SK-N-SH treated with all-trans-retinoic acid at 6 μM for 48 hours (cell line): ENCODE measurements at regions not wholly inside any gene's neighbourhood (a gene's known extent, or its start where the extent isn't known, plus 50 kb on each side); places are given as distances from the start of the nearest gene placed in this dataset.

Source experiments
- ATAC-seq: fragments of 200-7000 bp; cut with Tn5 transposase; 3 replicates; pipeline ENCODE4 v1.9.1; 2020; ENCODE audit warnings: mild to moderate bottlenecking, moderate library complexity
- BACH2 ChIP-seq: fragments of 250-450 bp; sonication (Bioruptor Pico); IDR thresholded peaks from 2 replicates; pipeline ENCODE4 v1.9.0; 2021; ENCODE audit warnings: mild to moderate bottlenecking, borderline replicate concordance
- CSDC2 ChIP-seq: fragments of 250-450 bp; sonication (Bioruptor Pico); IDR thresholded peaks from 2 replicates; pipeline ENCODE4 v1.5.0; 2020; ENCODE audit warnings: mild to moderate bottlenecking, moderate library complexity
- ESRRG ChIP-seq: fragments of 250-450 bp; sonication (Bioruptor Pico); IDR thresholded peaks from 2 replicates; pipeline ENCODE4 v1.6.1; 2021; ENCODE audit warnings: mild to moderate bottlenecking
- ISL1 ChIP-seq: fragments of 250-450 bp; sonication (Bioruptor Pico); IDR thresholded peaks from 2 replicates; pipeline ENCODE4 v2.1.2; 2022; ENCODE audit warnings: mild to moderate bottlenecking, moderate library complexity
- OSR1 ChIP-seq: fragments of 250-450 bp; sonication (Bioruptor Pico); IDR thresholded peaks from 2 replicates; pipeline ENCODE4 v1.8.0; 2022; ENCODE audit warnings: moderate library complexity, mild to moderate bottlenecking, inconsistent platforms
- PATZ1 ChIP-seq: fragments of 250-450 bp; sonication (Bioruptor Pico); IDR thresholded peaks from 2 replicates; pipeline ENCODE4 v1.8.0; 2020; ENCODE audit warnings: mild to moderate bottlenecking, moderate library complexity, borderline replicate concordance
- POU6F1 ChIP-seq: fragments of 250-450 bp; sonication (Bioruptor Pico); IDR thresholded peaks from 2 replicates; pipeline ENCODE4 v1.8.0; 2021; ENCODE audit warnings: low read depth, mild to moderate bottlenecking, moderate library complexity, borderline replicate concordance
- PPARA ChIP-seq: fragments of 250-450 bp; sonication (Bioruptor Pico); IDR thresholded peaks from 2 replicates; pipeline ENCODE4 v1.5.0; 2020; ENCODE audit warnings: mild to moderate bottlenecking, borderline replicate concordance
- RARB ChIP-seq: fragments of 250-450 bp; sonication (Bioruptor Pico); IDR thresholded peaks from 2 replicates; pipeline ENCODE4 v1.8.0; 2021; ENCODE audit warnings: mild to moderate bottlenecking, moderate library complexity
- SNAI2 ChIP-seq: fragments of 250-450 bp; sonication (Bioruptor Pico); IDR thresholded peaks from 2 replicates; pipeline ENCODE4 v1.5.0; 2020; ENCODE audit warnings: mild to moderate bottlenecking, moderate library complexity
- TCF4 ChIP-seq: fragments of 250-450 bp; sonication (Bioruptor Pico); IDR thresholded peaks from 2 replicates; pipeline ENCODE4 v1.8.0; 2021; ENCODE audit warnings: mild to moderate bottlenecking, moderate library complexity, borderline replicate concordance
- TOX ChIP-seq: fragments of 250-450 bp; sonication (Bioruptor Pico); IDR thresholded peaks from 2 replicates; pipeline ENCODE4 v1.8.0; 2021; ENCODE audit warnings: mild to moderate bottlenecking, moderate library complexity, borderline replicate concordance
- TSHZ2 ChIP-seq: fragments of 250-450 bp; sonication (Bioruptor Pico); IDR thresholded peaks from 2 replicates; pipeline ENCODE4 v1.5.0; 2020; ENCODE audit warnings: mild to moderate bottlenecking, moderate library complexity
- ZFP3 ChIP-seq: fragments of 250-450 bp; sonication (Bioruptor Pico); IDR thresholded peaks from 2 replicates; pipeline ENCODE4 v1.5.0; 2020; ENCODE audit warnings: mild to moderate bottlenecking, moderate library complexity
- ZFP30 ChIP-seq: fragments of 450-650 bp; formaldehyde crosslinking; IDR thresholded peaks from 2 replicates; pipeline ENCODE4 v1.5.0; 2022; ENCODE audit warnings: mild to moderate bottlenecking, moderate library complexity
- ZNF565 ChIP-seq: fragments of 450-650 bp; formaldehyde crosslinking; conservative IDR thresholded peaks from 2 replicates; pipeline ENCODE4 v1.5.0; 2020; ENCODE audit warnings: low read depth, mild to moderate bottlenecking, moderate library complexity
- ZNF70 ChIP-seq: fragments of 450-650 bp; formaldehyde crosslinking; IDR thresholded peaks from 2 replicates; pipeline ENCODE4 v1.5.0; 2020; ENCODE audit warnings: mild to moderate bottlenecking, moderate library complexity
- ZNF8 ChIP-seq: fragments of 450-650 bp; formaldehyde crosslinking; IDR thresholded peaks from 2 replicates; pipeline ENCODE4 v1.5.0; 2020; ENCODE audit warnings: mild to moderate bottlenecking, moderate library complexity
- TF ChIP-seq, protein P1 (sequence below): fragments of 250-450 bp; sonication (Bioruptor Pico); IDR thresholded peaks from 2 replicates; pipeline ENCODE4 v1.5.1; 2021; ENCODE audit warnings: mild to moderate bottlenecking, moderate library complexity
- TF ChIP-seq, protein P2 (sequence below): fragments of 250-450 bp; sonication (Bioruptor Pico); IDR thresholded peaks from 2 replicates; pipeline ENCODE4 v1.5.1; 2020; ENCODE audit warnings: low read depth, mild to moderate bottlenecking, moderate library complexity

DNA sequence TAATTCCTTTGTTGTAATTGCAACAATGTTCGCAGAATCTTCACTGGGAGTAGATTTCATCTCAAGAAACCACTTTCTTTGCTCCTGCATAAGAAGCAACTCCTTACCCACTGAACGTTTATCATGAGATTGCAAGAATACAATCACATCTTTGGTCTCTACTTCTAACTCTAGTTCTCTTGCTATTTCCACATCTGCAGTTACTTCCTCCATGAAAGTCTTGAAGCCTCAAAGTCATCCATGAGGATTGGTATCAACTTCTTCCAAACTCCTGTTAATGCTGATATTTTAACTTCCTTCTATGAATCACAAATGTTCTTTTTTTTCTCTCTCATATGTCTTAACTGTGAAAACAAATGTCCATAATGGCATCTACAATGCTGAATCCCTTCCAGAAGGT, 118.6 kb upstream of the RAB4A start:
- ATAC-seq: no peak
- TF ChIP-seq RARB (CRISPR knock-in tag) (no peak), ZNF565 (no peak), TOX (CRISPR knock-in tag) (no peak), SNAI2 (CRISPR knock-in tag) (no peak), CSDC2 (CRISPR knock-in tag) (no peak), POU6F1 (no peak), ZFP30 (CRISPR knock-in tag) (no peak), PATZ1 (no peak), TSHZ2 (CRISPR knock-in tag) (no peak), BACH2 (no peak), OSR1 (CRISPR knock-in tag) (no peak), ZNF8 (CRISPR knock-in tag) (no peak), ISL1 (CRISPR knock-in tag) (no peak), TCF4 (CRISPR knock-in tag) (no peak), ZNF70 (CRISPR knock-in tag) (no peak)
- TF ChIP-seq, protein P1, sequence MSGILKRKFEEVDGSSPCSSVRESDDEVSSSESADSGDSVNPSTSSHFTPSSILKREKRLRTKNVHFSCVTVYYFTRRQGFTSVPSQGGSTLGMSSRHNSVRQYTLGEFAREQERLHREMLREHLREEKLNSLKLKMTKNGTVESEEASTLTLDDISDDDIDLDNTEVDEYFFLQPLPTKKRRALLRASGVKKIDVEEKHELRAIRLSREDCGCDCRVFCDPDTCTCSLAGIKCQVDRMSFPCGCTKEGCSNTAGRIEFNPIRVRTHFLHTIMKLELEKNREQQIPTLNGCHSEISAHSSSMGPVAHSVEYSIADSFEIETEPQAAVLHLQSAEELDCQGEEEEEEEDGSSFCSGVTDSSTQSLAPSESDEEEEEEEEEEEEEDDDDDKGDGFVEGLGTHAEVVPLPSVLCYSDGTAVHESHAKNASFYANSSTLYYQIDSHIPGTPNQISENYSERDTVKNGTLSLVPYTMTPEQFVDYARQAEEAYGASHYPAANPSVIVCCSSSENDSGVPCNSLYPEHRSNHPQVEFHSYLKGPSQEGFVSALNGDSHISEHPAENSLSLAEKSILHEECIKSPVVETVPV (CRISPR knock-in tag): no peak

DNA sequence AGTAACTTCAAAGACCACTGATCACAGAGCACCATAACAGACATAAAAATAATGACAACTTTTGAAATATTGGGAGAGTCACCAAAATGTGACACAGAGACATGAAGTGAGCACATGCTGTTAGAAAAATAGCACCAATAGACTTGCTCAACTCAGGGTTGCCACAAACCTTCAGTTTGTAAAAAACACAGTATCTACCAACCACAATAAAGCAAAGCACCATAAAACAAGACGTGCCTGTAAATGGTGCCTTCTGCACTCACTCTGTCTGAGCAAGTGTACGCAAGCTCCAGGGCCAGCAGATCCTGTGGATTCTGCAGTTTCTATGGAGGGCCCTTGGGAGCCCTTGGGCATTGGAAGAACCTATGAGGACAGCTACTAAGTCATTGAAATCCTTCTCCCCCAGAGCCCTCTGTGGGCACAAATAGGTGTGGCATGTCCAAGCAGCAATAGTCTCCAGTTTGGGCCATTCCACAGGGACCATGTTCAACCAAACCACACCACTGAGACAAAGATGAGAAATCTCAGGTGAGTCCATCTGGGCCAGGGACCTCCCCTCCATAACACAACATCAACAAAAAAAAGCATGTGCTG, 116.9 kb upstream of the RAB4A start:
- ATAC-seq: no peak
- no peak for TF ChIP-seq ZNF565
- TF ChIP-seq ESRRG (CRISPR knock-in tag): no peak
- TF ChIP-seq RARB (CRISPR knock-in tag): no peak
- no peak for TF ChIP-seq POU6F1
- TF ChIP-seq, protein P2, sequence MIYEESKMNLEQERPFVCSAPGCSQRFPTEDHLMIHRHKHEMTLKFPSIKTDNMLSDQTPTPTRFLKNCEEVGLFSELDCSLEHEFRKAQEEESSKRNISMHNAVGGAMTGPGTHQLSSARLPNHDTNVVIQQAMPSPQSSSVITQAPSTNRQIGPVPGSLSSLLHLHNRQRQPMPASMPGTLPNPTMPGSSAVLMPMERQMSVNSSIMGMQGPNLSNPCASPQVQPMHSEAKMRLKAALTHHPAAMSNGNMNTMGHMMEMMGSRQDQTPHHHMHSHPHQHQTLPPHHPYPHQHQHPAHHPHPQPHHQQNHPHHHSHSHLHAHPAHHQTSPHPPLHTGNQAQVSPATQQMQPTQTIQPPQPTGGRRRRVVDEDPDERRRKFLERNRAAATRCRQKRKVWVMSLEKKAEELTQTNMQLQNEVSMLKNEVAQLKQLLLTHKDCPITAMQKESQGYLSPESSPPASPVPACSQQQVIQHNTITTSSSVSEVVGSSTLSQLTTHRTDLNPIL (CRISPR knock-in tag): no peak
- TF ChIP-seq PATZ1: no peak
- TF ChIP-seq PPARA (CRISPR knock-in tag): no peak
- TF ChIP-seq ZFP3 (CRISPR knock-in tag): no peak
